ENCODE measurements at regions not wholly inside any gene's neighbourhood (a gene's known extent, or its start where the extent isn't known, plus 50 kb on each side); places are given as distances from the start of the nearest gene placed in this dataset.

DNA sequence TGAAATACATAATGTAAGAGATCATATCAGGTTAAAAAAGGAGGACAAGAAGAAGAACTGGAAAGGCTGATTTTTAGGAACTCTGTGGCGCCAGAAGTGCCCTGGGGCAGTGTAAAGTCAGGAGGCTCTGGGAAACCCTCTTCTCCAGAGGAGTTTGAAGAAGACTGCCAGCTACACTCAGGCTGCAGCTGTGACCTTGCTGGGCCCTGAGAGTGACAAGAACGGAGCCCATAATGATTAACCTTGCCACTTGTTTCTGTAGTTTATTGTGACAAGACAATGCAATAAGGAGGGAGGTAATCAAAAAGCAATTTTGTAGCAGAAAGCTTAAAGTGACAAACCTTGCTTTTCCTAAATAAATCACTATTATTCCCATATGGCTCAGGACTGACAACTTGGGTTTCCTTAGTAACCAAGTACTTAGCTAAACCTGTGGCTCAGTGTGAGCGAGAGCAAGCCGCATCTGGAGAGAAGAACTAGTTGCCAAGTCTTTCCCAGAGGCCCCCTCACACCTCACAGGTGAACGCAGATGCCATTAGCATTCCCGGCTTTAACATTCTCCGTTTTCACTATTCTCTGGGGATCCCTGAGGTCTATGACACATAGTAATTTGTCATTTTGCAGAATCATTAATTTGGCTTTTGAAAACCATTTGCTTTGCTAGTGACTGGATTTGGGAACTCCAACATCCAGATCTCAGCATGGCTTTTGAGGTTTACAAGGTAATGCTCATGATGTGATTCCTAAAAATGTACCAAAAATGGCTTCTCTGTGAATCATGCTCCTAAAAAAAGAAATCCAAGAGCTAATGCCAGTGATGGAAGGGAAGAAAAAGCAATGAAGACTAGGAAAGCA, 115.9 kb downstream of the OMA1 start:
- TF ChIP-seq, protein P1, sequence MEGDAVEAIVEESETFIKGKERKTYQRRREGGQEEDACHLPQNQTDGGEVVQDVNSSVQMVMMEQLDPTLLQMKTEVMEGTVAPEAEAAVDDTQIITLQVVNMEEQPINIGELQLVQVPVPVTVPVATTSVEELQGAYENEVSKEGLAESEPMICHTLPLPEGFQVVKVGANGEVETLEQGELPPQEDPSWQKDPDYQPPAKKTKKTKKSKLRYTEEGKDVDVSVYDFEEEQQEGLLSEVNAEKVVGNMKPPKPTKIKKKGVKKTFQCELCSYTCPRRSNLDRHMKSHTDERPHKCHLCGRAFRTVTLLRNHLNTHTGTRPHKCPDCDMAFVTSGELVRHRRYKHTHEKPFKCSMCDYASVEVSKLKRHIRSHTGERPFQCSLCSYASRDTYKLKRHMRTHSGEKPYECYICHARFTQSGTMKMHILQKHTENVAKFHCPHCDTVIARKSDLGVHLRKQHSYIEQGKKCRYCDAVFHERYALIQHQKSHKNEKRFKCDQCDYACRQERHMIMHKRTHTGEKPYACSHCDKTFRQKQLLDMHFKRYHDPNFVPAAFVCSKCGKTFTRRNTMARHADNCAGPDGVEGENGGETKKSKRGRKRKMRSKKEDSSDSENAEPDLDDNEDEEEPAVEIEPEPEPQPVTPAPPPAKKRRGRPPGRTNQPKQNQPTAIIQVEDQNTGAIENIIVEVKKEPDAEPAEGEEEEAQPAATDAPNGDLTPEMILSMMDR (IDR thresholded peaks at IDR 0.05), result no peak

DNA sequence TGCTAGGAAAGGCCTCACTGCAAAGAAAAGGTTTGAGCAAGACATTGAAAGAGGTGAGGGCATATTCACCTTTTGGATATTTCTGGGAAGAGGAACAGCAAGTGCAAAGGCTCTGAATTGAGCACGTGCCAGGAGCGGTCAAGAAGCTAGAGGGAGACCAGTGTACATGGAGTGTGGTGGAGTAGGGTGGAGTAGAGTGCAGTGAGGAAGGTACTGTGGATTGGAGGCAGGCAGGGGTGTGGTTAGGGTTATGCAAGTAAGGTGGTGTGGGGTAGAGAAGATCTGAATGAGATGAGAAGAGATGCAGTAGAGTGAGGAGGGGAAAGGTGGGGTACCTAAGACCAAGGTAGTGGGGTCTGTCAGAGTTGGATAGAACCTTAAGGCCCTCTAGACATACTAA, 119.6 kb downstream of the OMA1 start:
- TF ChIP-seq, protein P1 (IDR thresholded peaks at IDR 0.05), result no peak

DNA sequence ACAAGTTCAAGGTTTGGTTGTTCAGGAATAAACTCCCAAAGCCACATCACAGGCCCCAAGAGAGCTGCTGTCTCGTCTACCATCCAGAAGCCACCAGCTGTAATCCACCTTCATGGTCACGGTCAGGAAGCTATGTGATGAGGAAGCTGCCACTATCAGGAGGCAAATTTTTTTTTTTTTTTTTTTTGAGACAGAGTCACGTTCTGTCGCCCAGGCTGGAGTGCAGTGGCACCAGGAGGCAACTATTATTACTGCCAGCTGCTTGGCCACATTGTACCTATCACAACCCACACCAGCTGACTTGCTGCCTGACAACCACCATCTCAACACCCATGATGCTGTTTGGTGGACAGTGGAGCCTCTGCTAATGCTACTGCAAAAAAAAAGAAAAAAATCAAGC, 124.1 kb downstream of the OMA1 start:
- TF ChIP-seq, protein P1 (IDR thresholded peaks at IDR 0.05), result no peak

DNA sequence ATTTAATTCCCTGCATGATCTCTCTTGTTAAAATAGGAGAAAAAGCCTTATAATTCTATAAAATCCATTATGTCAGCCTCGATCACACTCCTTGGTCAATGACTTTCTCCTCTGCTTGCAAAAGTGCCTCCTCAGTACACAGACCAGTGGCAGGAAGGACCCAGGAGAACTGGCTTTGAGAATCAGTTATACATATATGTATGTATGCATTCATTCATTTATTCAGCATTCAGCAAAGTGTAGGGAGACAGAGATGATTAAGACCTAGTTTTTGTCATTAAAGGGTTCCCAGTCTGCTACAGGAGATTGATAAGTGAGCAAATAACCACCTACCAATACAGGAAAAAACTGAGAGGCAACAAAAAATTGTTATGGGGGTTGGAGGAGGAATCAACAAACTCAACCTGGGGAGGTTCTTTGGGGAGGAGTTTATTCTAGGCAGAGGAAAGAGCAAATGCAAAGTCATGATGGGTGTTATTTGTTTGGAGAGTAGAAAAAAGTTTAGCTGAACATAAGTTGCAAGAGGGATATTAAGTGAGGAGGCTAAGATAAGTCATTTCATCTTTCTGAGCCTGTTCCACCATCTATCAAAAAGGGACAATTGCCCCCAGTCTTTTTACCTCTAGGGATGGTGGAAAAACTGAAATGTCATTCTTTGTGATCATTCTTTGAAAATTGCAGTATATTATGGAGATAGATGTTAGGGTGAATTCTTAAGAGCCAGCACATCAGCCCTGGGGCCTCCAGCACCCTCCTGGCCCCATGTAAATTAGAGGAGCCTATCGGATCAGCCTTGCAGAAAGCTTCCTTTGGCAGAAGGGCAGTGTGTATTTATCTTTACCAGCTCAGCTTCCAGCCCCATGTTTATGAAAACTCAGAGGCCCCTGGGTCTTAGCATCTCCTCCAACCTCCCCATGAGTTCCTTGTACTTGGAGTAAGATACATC, 128.0 kb downstream of the OMA1 start:
- TF ChIP-seq, protein P1 (IDR thresholded peaks at IDR 0.05), result no peak

DNA sequence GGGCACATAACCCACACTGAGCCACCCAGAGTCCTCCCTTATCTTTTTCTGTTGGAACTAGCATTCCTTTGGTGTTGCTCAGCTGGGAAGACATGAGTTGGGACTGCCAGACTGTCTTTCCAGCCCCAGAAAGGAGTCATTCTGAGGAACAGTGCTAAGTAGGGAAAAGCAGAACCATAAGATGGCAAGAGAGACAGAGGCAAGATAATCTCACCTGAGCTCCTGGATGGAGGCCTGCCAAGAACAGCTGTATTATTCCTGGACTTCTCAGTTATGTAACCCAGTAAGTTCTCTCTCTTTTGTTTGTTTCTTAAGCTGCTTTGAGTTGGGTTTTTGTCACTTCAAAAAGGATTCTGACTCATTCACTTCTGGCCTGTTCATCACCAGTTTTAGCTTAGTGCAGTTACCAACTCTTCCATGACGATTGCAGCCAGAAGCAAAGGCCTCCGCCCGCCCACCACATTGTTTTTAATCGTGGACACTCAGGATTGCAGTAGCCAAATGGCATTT, 134.4 kb downstream of the OMA1 start:
- TF ChIP-seq, protein P1 (IDR thresholded peaks at IDR 0.05), result no peak

DNA sequence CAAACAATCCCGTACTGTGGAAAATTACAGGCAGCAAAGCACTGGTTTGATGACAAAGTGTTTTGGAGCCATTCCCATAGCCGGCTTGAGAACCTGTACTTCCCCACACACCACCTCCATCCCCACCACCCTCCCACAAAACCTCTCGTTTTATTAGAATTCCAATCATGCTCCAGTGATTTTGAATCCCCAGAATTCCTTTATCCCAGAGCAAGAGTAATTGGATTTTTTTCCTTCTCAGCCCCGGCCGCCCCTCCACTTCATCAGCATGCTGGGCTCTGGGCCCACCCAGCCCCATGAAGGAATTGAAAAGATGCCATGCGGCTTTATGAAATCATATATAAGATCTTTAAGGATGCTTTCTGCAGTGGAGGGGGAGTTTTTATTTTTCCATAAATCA, 136.6 kb downstream of the OMA1 start:
- TF ChIP-seq, protein P1 (IDR thresholded peaks at IDR 0.05), result no peak

DNA sequence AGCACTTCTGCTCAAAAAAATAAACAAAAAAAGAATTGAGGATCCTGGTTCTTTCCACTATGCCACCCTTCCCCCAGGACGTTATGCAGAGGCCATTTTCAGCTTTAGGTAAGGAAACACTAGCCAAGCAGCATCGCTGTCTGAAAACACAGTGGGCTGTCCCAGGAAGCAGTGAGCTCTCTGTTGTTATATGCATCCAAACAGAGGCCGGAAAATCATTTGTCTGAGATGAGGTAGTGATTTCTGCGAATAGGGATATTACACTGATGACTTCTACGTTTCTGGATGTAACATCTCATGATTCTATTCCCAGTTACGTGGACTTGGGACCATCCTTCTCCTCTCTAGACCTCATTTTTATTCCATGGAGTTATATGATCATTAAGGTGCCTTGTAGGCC, 137.2 kb downstream of the OMA1 start:
- TF ChIP-seq, protein P1 (IDR thresholded peaks at IDR 0.05), result no peak
